ENCODE measurements at regions not wholly inside any gene's neighbourhood (a gene's known extent, or its start where the extent isn't known, plus 50 kb on each side); places are given as distances from the start of the nearest gene placed in this dataset.

- DNase-seq (ENCODE audit: low spot score) = no peak
- intact Hi-C loops (cut with DNase I) = no loop called here
Observed at GRCh38 chr3:13251166-13251903, 168.8 kb downstream of the NUP210 start.

DNA sequence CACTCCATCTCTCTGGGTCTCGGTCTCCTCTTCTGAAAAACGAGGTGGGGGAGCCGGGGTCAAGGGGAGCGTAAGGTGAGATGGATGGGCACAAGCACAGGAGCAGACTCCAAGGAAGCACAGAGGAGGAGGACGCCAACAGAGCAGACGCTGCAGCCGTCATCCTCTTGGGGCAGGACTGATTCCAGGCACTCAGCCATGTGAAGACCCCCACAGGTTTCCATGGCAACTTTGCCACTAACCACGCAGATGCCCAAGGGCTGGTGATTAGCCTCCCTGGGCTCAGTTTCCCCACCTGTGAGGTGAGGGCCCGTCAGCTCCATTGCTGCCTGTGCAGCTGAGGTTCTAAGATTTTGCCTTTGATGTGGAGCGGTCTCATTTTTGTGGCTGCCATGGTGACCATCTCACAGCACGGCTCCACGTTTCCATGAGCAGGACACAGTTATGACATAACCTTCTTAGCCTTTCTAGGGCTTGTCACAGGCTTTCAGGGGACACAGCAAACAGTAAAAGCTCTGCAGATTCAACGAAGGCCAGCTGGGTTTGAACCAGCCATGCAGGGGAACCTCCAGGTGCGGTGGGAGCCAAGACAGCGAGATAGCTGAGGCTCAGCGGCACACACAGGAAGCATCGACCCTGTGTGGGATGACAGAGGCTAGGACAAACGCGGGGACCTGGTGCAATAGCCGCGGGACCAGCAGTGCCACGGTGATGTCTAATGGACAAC lies 170.3 kb downstream of the NUP210 start:
- no peak for DNase-seq (ENCODE audit: low spot score)
- intact Hi-C loops (cut with DNase I) = no loop called here

DNA sequence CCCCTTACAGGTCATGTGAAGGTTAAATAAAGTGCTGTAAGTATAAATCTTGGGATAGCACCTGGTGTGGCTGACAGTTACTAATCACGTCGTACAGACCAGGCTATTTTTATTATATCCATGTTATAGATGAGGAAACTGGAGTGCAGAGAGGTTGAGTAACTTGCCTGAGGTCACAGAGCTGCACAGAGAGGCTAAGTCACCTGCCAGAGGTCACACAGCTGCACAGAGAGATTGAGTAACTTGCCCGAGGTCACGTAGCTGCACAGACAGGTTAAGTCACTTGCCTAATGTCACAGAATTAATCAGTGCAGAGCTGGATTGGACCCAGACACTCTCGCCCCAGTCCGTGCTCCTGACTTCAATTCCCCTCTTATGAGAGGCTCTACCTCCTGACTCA lies 171.5 kb downstream of the NUP210 start:
- intact Hi-C loops (cut with DNase I) = no loop called here
- DNase-seq (ENCODE audit: low spot score) = no peak

GRCh38 chr3:13245615-13245978 lies 172.4 kb upstream of the IQSEC1 start:
- intact Hi-C loops (cut with DNase I) = no loop called here
- no peak for DNase-seq (ENCODE audit: low spot score)

DNA sequence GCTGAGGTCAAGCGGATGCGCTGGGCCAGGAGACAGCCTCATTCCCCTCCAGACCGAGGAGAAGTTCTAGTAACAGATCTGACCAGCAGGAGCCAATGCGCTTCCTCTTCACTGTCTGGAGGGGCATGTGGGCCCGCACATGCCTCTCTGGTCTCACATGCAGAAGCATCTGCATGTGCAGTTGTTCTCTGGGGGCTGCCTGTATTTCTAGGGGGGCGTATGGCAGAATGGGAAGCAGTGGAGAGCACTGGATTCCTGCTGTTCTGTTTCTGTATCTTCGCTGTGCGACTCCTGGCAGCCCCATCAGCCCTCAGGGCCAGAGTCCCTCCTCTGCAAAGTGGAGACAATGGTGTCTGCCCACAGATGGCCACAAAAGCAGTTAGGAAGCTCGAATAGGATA lies 170.4 kb upstream of the IQSEC1 start:
- DNase-seq (ENCODE audit: low spot score) = no peak
- intact Hi-C loops (cut with DNase I) = no loop called here

DNA sequence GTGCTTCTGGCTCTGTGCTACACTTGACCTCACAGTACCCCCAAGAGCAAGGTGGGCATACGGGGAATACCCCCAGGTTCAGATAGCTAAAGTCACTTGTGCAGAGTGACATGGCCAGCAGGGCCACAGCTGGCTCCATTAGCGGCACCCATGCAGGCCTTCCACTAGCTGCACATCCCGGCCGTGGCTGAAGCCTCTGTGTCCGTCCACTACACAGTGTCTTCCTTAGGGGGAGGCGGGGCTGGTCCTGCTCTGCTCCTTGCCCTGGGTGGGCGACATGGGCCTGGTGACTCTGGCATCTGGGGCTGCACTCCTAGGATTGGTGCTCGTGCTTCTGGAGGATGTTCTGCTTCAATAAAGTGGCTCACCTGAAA lies 169.1 kb upstream of the IQSEC1 start:
- DNase-seq (ENCODE audit: low spot score) = no peak
- intact Hi-C loops (cut with DNase I) = no loop called here

DNA sequence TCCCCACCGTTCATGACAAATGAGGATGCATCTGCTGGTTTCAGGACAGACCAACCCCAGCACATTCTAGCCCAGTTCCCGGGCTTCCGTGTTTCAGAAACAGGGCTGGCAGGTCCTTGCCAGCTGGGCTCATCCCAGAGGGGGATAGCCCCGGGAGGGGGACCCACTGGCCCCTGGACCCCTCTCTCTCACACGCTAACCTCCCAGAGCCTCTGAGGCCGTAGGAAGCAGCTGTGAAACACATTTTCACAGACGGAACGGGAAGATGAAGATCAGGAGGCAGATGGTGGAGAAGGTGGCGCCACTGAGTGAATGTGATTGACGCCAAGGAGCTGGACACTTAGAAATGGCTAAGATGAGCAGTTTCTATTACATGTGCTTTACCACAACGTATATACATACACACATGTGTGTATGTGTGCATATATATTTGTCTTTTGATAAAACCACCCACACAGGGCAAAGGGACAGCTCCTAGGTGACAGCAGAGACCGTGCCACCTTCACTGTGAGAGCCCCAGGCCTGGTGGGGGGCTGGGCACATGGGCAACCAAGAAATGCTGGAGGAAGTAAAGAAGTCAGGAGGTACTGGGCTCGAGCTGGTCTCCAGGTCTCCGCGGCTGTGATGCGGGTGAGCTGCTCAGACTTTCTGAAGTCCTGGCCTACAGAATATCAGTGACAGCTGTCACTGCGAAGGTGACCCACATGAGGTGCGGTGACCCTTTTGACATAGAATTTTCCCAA lies 168.6 kb upstream of the IQSEC1 start:
- DNase-seq (ENCODE audit: low spot score) = no peak
- intact Hi-C loops (cut with DNase I) = no loop called here

DNA sequence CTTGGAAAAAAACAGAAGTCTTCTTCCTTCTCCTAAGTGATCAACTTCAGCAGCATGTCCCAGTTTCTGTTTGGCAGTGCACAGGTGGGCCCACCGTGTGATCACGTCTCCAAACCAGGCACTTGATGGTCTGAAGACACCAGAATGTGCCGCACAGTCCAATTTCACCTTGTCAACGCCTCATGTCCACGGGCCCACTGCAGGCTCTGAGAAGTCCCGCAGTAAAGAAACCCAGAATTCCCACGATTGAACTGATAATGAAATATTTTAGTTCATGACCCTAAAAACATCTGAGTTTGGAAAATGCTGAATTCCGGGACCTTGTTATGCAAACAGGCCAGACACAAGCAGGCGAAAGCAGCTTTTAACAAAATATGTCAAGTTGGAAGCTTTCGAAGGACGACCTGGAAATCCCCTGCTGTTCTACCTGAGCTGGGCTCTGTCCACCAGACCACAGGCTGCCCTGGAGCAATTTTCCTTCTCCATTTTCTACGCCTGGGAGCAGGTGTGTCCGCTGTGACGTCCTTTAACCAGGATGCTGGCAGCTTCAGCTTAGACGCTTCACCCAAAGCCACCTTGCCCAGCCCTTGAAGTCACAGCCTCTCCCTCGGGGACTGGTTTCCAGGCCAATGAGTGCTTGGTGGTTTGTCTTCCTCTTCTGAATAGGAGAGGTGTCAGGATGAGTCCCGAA lies 167.8 kb upstream of the IQSEC1 start:
- DNase-seq (ENCODE audit: low spot score) = no peak
- intact Hi-C loops (cut with DNase I) = no loop called here

DNA sequence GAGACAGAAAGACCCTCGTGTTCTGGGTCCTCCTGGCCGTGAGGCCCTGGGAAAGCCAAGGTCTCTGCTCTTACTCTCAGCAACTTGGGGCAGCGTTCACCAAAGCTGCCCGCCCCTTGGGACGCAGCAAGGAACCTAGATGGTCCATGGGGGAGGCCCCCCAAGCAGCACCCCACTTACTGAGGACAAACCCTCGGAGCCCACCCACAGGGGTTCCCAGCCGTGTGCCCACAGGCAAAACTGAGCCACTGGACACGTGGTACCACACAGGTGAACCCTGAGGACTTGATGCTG lies 166.2 kb upstream of the IQSEC1 start:
- intact Hi-C loops (cut with DNase I) = no loop called here

GRCh38 chr3:13238687-13239466 lies 165.6 kb upstream of the IQSEC1 start:
- intact Hi-C loops (cut with DNase I) = no loop called here
- no peak for DNase-seq (ENCODE audit: low spot score)

More for the DNA sequence above, 166.2 kb upstream of the IQSEC1 start:
- no peak for DNase-seq (ENCODE audit: low spot score)

- no peak for DNase-seq (ENCODE audit: low spot score)
- intact Hi-C loops (cut with DNase I) = no loop called here
Observed at GRCh38 chr3:13237776-13238490, 164.7 kb upstream of the IQSEC1 start.

DNA sequence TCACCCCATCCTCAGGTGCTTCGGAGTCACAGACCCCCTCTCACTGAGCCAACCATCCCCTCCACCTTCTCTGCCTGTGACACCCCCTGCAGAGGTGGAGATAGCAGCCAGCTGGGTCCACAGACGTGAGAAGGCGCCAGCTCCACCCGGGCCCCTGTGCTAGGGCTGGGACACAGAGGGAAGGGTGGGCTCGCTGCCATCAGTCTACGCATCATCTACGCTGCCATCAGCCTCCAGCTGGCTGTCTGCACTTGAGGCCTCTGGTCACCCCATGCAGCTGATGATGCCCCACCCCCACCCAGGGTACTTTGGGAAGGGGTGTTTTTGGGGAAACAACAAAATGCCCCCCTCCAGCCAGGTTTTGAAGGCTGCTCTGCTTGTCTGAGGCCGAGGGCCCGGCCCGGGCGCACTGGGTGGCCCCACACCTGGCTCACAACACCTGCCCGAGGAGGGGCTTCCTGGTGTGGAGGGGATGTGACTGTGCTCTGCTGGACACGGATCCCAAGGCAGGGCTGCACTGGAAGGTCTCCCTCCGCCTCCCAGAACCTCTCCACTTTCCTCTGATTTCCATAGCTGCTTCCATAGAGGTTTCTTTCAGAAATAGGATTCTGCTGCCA lies 163.4 kb upstream of the IQSEC1 start:
- intact Hi-C loops (cut with DNase I) = no loop called here
- no peak for DNase-seq (ENCODE audit: low spot score)

GRCh38 chr3:13235897-13236296 lies 162.7 kb upstream of the IQSEC1 start:
- DNase-seq (ENCODE audit: low spot score) = no peak
- intact Hi-C loops (cut with DNase I) = no loop called here

- intact Hi-C loops (cut with DNase I) = no loop called here
- no peak for DNase-seq (ENCODE audit: low spot score)
Observed at GRCh38 chr3:13235079-13235478, 161.8 kb upstream of the IQSEC1 start.

- no peak for DNase-seq (ENCODE audit: low spot score)
- intact Hi-C loops (cut with DNase I) = no loop called here
Observed at GRCh38 chr3:13234666-13235065, 161.4 kb upstream of the IQSEC1 start.

DNA sequence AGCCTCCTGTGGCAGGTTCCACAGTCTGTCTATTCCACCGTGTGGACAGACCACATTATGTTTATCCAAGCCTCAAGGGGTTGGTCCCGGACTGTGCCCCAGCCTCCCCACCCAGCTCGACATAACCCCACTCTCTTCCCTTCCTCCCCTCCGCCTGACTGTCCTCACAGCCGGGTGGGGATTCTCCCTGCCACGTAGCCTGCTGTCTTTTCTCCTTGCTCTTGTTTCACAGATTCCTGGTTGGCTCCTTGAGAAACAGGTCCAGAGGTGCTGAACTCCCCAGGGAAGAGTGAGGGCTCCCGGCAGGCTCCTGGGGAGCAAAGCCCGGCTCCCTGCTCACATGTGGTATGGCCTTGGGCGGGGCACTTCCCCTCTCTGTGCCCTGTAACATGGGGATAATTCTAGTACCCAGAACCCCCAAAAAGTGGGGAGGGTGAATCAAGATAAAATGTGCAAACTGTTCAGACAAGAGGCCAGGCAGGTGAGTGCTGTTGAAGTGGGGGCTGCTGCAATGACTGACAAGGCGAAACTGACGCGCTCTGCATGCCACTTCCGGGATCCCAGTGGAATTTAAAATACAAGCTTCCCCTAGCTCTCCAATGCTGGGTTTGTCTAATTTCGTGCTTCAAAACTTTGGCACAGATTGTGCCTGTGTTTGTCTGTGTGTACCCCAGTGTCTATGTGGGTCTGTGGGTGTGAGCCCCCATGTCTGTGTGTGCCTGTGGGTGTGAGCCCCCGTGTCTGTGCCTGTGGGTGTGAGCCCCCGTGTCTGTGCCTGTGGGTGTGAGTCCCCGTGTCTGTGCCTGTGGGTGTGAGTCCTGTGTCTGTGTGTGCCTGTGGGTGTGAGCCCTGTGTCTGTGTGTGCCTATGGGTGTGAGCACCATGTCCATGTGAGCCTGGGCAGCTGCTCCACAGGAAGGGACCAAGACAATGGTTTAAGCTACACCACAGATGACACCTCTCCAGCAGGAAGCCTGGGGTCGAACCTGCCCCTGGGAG lies 160.6 kb upstream of the IQSEC1 start:
- intact Hi-C loops (cut with DNase I) = no loop called here
- no peak for DNase-seq (ENCODE audit: low spot score)
